ENCODE measurements at regions not wholly inside any gene's neighbourhood (a gene's known extent, or its start where the extent isn't known, plus 50 kb on each side); places are given as distances from the start of the nearest gene placed in this dataset.
A peak's percentile ranks its signal among the peaks of the same experiment; 100 is the strongest.

- DNase-seq (ENCODE audit: insufficient read length, low spot score, missing footprints) = no peak
- Histone ChIP-seq H4K20me1 (ENCODE audit: insufficient read depth, low read length) (no peaks in the 10 kb centered on the region), H3K4me2 (ENCODE audit: insufficient read depth, low read length) (no peak overlapping the region)
Observed at GRCh38 chr7:32428546-32428945, 61.6 kb downstream of the LSM5 start.

GRCh38 chr7:32427769-32428291 lies 62.4 kb downstream of the LSM5 start:
- no peaks in the 10 kb centered on the region for H3K36me3 ChIP-seq (ENCODE audit: insufficient read depth, low read length)
- no peaks in the 10 kb centered on the region for H4K20me1 ChIP-seq (ENCODE audit: insufficient read depth, low read length)
- no peaks in the 10 kb centered on the region for H3K4me1 ChIP-seq (ENCODE audit: insufficient read depth, low read length)
- no peak overlapping the region for H3K27ac ChIP-seq (ENCODE audit: low read depth, low read length)
- H3K27me3 ChIP-seq (ENCODE audit: insufficient read depth, low read length) = peaks cover 17% of the 10 kb centered on the region
- no peaks in the 10 kb centered on the region for H3K79me2 ChIP-seq (ENCODE audit: insufficient read depth, low read length)
- H2AFZ ChIP-seq (ENCODE audit: low read length) = no peak overlapping the region
- H3K9me3 ChIP-seq (ENCODE audit: low read depth, low read length) = no peaks in the 10 kb centered on the region
- DNase-seq (ENCODE audit: insufficient read length, low spot score, missing footprints) = peak; percentile 92
- H3K4me2 ChIP-seq (ENCODE audit: insufficient read depth, low read length) = no peak overlapping the region
- H3K4me3 ChIP-seq (ENCODE audit: insufficient read depth, low read length) = no peak overlapping the region
- TF ChIP-seq CTCF (IDR thresholded peaks at IDR 0.05; ENCODE audit: extremely low read depth, low read depth, low read length) = peak; percentile 47

More at GRCh38 chr7:32428546-32428945, 61.6 kb downstream of the LSM5 start:
- H3K27me3 ChIP-seq (ENCODE audit: insufficient read depth, low read length) = peaks cover 17% of the 10 kb centered on the region
- H3K4me1 ChIP-seq (ENCODE audit: insufficient read depth, low read length) = no peaks in the 10 kb centered on the region
- no peak overlapping the region for H3K4me3 ChIP-seq (ENCODE audit: insufficient read depth, low read length)
- no peaks in the 10 kb centered on the region for H3K9me3 ChIP-seq (ENCODE audit: low read depth, low read length)
- no peak overlapping the region for H3K27ac ChIP-seq (ENCODE audit: low read depth, low read length)
- TF ChIP-seq CTCF (IDR thresholded peaks at IDR 0.05; ENCODE audit: extremely low read depth, low read depth, low read length) = no peak
- no peaks in the 10 kb centered on the region for H3K36me3 ChIP-seq (ENCODE audit: insufficient read depth, low read length)
- H2AFZ ChIP-seq (ENCODE audit: low read length) = no peak overlapping the region
- no peaks in the 10 kb centered on the region for H3K79me2 ChIP-seq (ENCODE audit: insufficient read depth, low read length)

GRCh38 chr7:32416846-32417245 lies 73.3 kb downstream of the LSM5 start:
- Histone ChIP-seq H2AFZ (ENCODE audit: low read length) (no peak overlapping the region), H3K4me2 (ENCODE audit: insufficient read depth, low read length) (no peak overlapping the region), H3K4me1 (ENCODE audit: insufficient read depth, low read length) (no peaks in the 10 kb centered on the region), H3K36me3 (ENCODE audit: insufficient read depth, low read length) (no peaks in the 10 kb centered on the region), H4K20me1 (ENCODE audit: insufficient read depth, low read length) (no peaks in the 10 kb centered on the region), H3K27ac (ENCODE audit: low read depth, low read length) (no peak overlapping the region), H3K79me2 (ENCODE audit: insufficient read depth, low read length) (no peaks in the 10 kb centered on the region), H3K4me3 (ENCODE audit: insufficient read depth, low read length) (no peak overlapping the region), H3K9me3 (ENCODE audit: low read depth, low read length) (no peaks in the 10 kb centered on the region), H3K27me3 (ENCODE audit: insufficient read depth, low read length) (no peaks in the 10 kb centered on the region)
- no peak for TF ChIP-seq CTCF (IDR thresholded peaks at IDR 0.05; ENCODE audit: extremely low read depth, low read depth, low read length)
- DNase-seq (ENCODE audit: insufficient read length, low spot score, missing footprints) = no peak

GRCh38 chr7:32415936-32416335 lies 74.2 kb downstream of the LSM5 start:
- Histone ChIP-seq H3K4me3 (ENCODE audit: insufficient read depth, low read length) (no peak overlapping the region), H4K20me1 (ENCODE audit: insufficient read depth, low read length) (no peaks in the 10 kb centered on the region), H3K4me2 (ENCODE audit: insufficient read depth, low read length) (no peak overlapping the region), H3K9me3 (ENCODE audit: low read depth, low read length) (no peaks in the 10 kb centered on the region), H3K36me3 (ENCODE audit: insufficient read depth, low read length) (no peaks in the 10 kb centered on the region), H3K27ac (ENCODE audit: low read depth, low read length) (no peak overlapping the region), H3K79me2 (ENCODE audit: insufficient read depth, low read length) (no peaks in the 10 kb centered on the region), H3K27me3 (ENCODE audit: insufficient read depth, low read length) (no peaks in the 10 kb centered on the region), H3K4me1 (ENCODE audit: insufficient read depth, low read length) (no peaks in the 10 kb centered on the region), H2AFZ (ENCODE audit: low read length) (no peak overlapping the region)
- no peak for TF ChIP-seq CTCF (IDR thresholded peaks at IDR 0.05; ENCODE audit: extremely low read depth, low read depth, low read length)
- no peak for DNase-seq (ENCODE audit: insufficient read length, low spot score, missing footprints)

Data from osteoblast (primary cell).